ENCODE measurements at regions not wholly inside any gene's neighbourhood (a gene's known extent, or its start where the extent isn't known, plus 50 kb on each side); places are given as distances from the start of the nearest gene placed in this dataset.
A peak's percentile ranks its signal among the peaks of the same experiment; 100 is the strongest.

- H3K4me1 ChIP-seq (ENCODE audit: control insufficient read depth, insufficient read depth, low read length, poor library complexity, severe bottlenecking), result no peaks in the 10 kb centered on the region
- no peaks in the 10 kb centered on the region for H3K36me3 ChIP-seq (ENCODE audit: control insufficient read depth, insufficient read depth, low read length)
- 94 to 100% methylated on average over 2 of the region's 2 CpGs for WGBS, 2 experiments (ENCODE audit: insufficient coverage in 2 of 2)
- no peaks in the 10 kb centered on the region for H3K9me3 ChIP-seq (ENCODE audit: control insufficient read depth, low read length)
- no peak overlapping the region for H3K27ac ChIP-seq (ENCODE audit: low read depth, low read length, severe bottlenecking)
- no peak overlapping the region for H3K4me3 ChIP-seq (ENCODE audit: extremely low read depth, insufficient read depth, low read length, poor library complexity, severe bottlenecking)
Measured at GRCh38 chr12:19925841-19926240, 442.5 kb upstream of the PDE3A start.

GRCh38 chr12:19926266-19926665 lies 442.1 kb upstream of the PDE3A start:
- H3K36me3 ChIP-seq (ENCODE audit: control insufficient read depth, insufficient read depth, low read length), result no peaks in the 10 kb centered on the region
- no peaks in the 10 kb centered on the region for H3K9me3 ChIP-seq (ENCODE audit: control insufficient read depth, low read length)
- WGBS, 2 experiments (ENCODE audit: insufficient coverage in 2 of 2), result no CpG with 5 or more reads among the region's 1 CpG
- no peaks in the 10 kb centered on the region for H3K4me1 ChIP-seq (ENCODE audit: control insufficient read depth, insufficient read depth, low read length, poor library complexity, severe bottlenecking)
- H3K4me3 ChIP-seq (ENCODE audit: extremely low read depth, insufficient read depth, low read length, poor library complexity, severe bottlenecking), result no peak overlapping the region
- H3K27ac ChIP-seq (ENCODE audit: low read depth, low read length, severe bottlenecking), result no peak overlapping the region

- WGBS, 2 experiments (ENCODE audit: insufficient coverage in 2 of 2), result 95% methylated on average over 2 of the region's 2 CpGs; no CpG with 5 or more reads in 1 of the 2 experiments
- H3K9me3 ChIP-seq (ENCODE audit: control insufficient read depth, low read length), result no peaks in the 10 kb centered on the region
- H3K36me3 ChIP-seq (ENCODE audit: control insufficient read depth, insufficient read depth, low read length), result no peaks in the 10 kb centered on the region
- no peaks in the 10 kb centered on the region for H3K4me1 ChIP-seq (ENCODE audit: control insufficient read depth, insufficient read depth, low read length, poor library complexity, severe bottlenecking)
- no peak overlapping the region for H3K27ac ChIP-seq (ENCODE audit: low read depth, low read length, severe bottlenecking)
- H3K4me3 ChIP-seq (ENCODE audit: extremely low read depth, insufficient read depth, low read length, poor library complexity, severe bottlenecking), result no peak overlapping the region
Measured at GRCh38 chr12:19927661-19928060, 440.7 kb upstream of the PDE3A start.

GRCh38 chr12:19932413-19932812 lies 435.9 kb upstream of the PDE3A start:
- 100% methylated on average over 1 of the region's 4 CpGs; no CpG with 5 or more reads in 1 of the 2 experiments for WGBS, 2 experiments (ENCODE audit: insufficient coverage in 2 of 2)
- Histone ChIP-seq H3K4me1 (ENCODE audit: control insufficient read depth, insufficient read depth, low read length, poor library complexity, severe bottlenecking) (no peaks in the 10 kb centered on the region), H3K9me3 (ENCODE audit: control insufficient read depth, low read length) (no peaks in the 10 kb centered on the region), H3K36me3 (ENCODE audit: control insufficient read depth, insufficient read depth, low read length) (no peaks in the 10 kb centered on the region), H3K4me3 (ENCODE audit: extremely low read depth, insufficient read depth, low read length, poor library complexity, severe bottlenecking) (no peak overlapping the region), H3K27ac (ENCODE audit: low read depth, low read length, severe bottlenecking) (no peak overlapping the region)

GRCh38 chr12:19933924-19934323 lies 434.4 kb upstream of the PDE3A start:
- H3K4me1 ChIP-seq (ENCODE audit: control insufficient read depth, insufficient read depth, low read length, poor library complexity, severe bottlenecking), result no peaks in the 10 kb centered on the region
- no peak overlapping the region for H3K27ac ChIP-seq (ENCODE audit: low read depth, low read length, severe bottlenecking)
- H3K9me3 ChIP-seq (ENCODE audit: control insufficient read depth, low read length), result no peaks in the 10 kb centered on the region
- WGBS, 2 experiments (ENCODE audit: insufficient coverage in 2 of 2), result 92 to 100% methylated on average over 1 to 2 of the region's 3 CpGs
- H3K36me3 ChIP-seq (ENCODE audit: control insufficient read depth, insufficient read depth, low read length), result no peaks in the 10 kb centered on the region
- no peak overlapping the region for H3K4me3 ChIP-seq (ENCODE audit: extremely low read depth, insufficient read depth, low read length, poor library complexity, severe bottlenecking)

GRCh38 chr12:19937161-19937560 lies 431.2 kb upstream of the PDE3A start:
- no peak overlapping the region for H3K4me3 ChIP-seq (ENCODE audit: extremely low read depth, insufficient read depth, low read length, poor library complexity, severe bottlenecking)
- no peaks in the 10 kb centered on the region for H3K4me1 ChIP-seq (ENCODE audit: control insufficient read depth, insufficient read depth, low read length, poor library complexity, severe bottlenecking)
- H3K36me3 ChIP-seq (ENCODE audit: control insufficient read depth, insufficient read depth, low read length), result no peaks in the 10 kb centered on the region
- 83 to 90% methylated on average over 3 to 4 of the region's 6 CpGs for WGBS, 2 experiments (ENCODE audit: insufficient coverage in 2 of 2)
- no peaks in the 10 kb centered on the region for H3K9me3 ChIP-seq (ENCODE audit: control insufficient read depth, low read length)
- H3K27ac ChIP-seq (ENCODE audit: low read depth, low read length, severe bottlenecking), result no peak overlapping the region

GRCh38 chr12:19938031-19938430 lies 430.3 kb upstream of the PDE3A start:
- Histone ChIP-seq H3K4me3 (ENCODE audit: extremely low read depth, insufficient read depth, low read length, poor library complexity, severe bottlenecking) (no peak overlapping the region), H3K4me1 (ENCODE audit: control insufficient read depth, insufficient read depth, low read length, poor library complexity, severe bottlenecking) (no peaks in the 10 kb centered on the region), H3K9me3 (ENCODE audit: control insufficient read depth, low read length) (no peaks in the 10 kb centered on the region), H3K27ac (ENCODE audit: low read depth, low read length, severe bottlenecking) (no peak overlapping the region), H3K36me3 (ENCODE audit: control insufficient read depth, insufficient read depth, low read length) (no peaks in the 10 kb centered on the region)
- WGBS, 2 experiments (ENCODE audit: insufficient coverage in 2 of 2), result 95 to 100% methylated on average over 2 of the region's 2 CpGs

- WGBS, 2 experiments (ENCODE audit: insufficient coverage in 2 of 2), result 100% methylated on average over 1 of the region's 1 CpG; no CpG with 5 or more reads in 1 of the 2 experiments
- Histone ChIP-seq H3K36me3 (ENCODE audit: control insufficient read depth, insufficient read depth, low read length) (no peaks in the 10 kb centered on the region), H3K27ac (ENCODE audit: low read depth, low read length, severe bottlenecking) (no peak overlapping the region), H3K9me3 (ENCODE audit: control insufficient read depth, low read length) (no peaks in the 10 kb centered on the region), H3K4me3 (ENCODE audit: extremely low read depth, insufficient read depth, low read length, poor library complexity, severe bottlenecking) (no peak overlapping the region), H3K4me1 (ENCODE audit: control insufficient read depth, insufficient read depth, low read length, poor library complexity, severe bottlenecking) (no peaks in the 10 kb centered on the region)
Measured at GRCh38 chr12:19938491-19938890, 429.8 kb upstream of the PDE3A start.

- no peaks in the 10 kb centered on the region for H3K4me1 ChIP-seq (ENCODE audit: control insufficient read depth, insufficient read depth, low read length, poor library complexity, severe bottlenecking)
- WGBS, 2 experiments (ENCODE audit: insufficient coverage in 2 of 2), result no CpG with 5 or more reads among the region's 4 CpGs
- H3K36me3 ChIP-seq (ENCODE audit: control insufficient read depth, insufficient read depth, low read length), result no peaks in the 10 kb centered on the region
Measured at GRCh38 chr12:19940267-19940666, 428.1 kb upstream of the PDE3A start.

GRCh38 chr12:19941096-19941495 lies 427.2 kb upstream of the PDE3A start:
- Histone ChIP-seq H3K9me3 (ENCODE audit: control insufficient read depth, low read length) (no peaks in the 10 kb centered on the region), H3K4me3 (ENCODE audit: extremely low read depth, insufficient read depth, low read length, poor library complexity, severe bottlenecking) (no peak overlapping the region), H3K36me3 (ENCODE audit: control insufficient read depth, insufficient read depth, low read length) (no peaks in the 10 kb centered on the region), H3K27ac (ENCODE audit: low read depth, low read length, severe bottlenecking) (no peak overlapping the region), H3K4me1 (ENCODE audit: control insufficient read depth, insufficient read depth, low read length, poor library complexity, severe bottlenecking) (peaks cover 2% of the 10 kb centered on the region)
- WGBS, 2 experiments (ENCODE audit: insufficient coverage in 2 of 2), result 93 to 94% methylated on average over 24 to 26 of the region's 26 CpGs

More at GRCh38 chr12:19940267-19940666, 428.1 kb upstream of the PDE3A start:
- no peaks in the 10 kb centered on the region for H3K9me3 ChIP-seq (ENCODE audit: control insufficient read depth, low read length)
- H3K27ac ChIP-seq (ENCODE audit: low read depth, low read length, severe bottlenecking), result no peak overlapping the region
- no peak overlapping the region for H3K4me3 ChIP-seq (ENCODE audit: extremely low read depth, insufficient read depth, low read length, poor library complexity, severe bottlenecking)

- no peak overlapping the region for H3K4me3 ChIP-seq (ENCODE audit: extremely low read depth, insufficient read depth, low read length, poor library complexity, severe bottlenecking)
- WGBS, 2 experiments (ENCODE audit: insufficient coverage in 2 of 2), result 81 to 92% methylated on average over 2 to 3 of the region's 5 CpGs
- H3K4me1 ChIP-seq (ENCODE audit: control insufficient read depth, insufficient read depth, low read length, poor library complexity, severe bottlenecking), result peaks cover 5% of the 10 kb centered on the region
- H3K9me3 ChIP-seq (ENCODE audit: control insufficient read depth, low read length), result peaks cover 6% of the 10 kb centered on the region
- no peaks in the 10 kb centered on the region for H3K36me3 ChIP-seq (ENCODE audit: control insufficient read depth, insufficient read depth, low read length)
- peak overlapping the region; percentile 59 for H3K27ac ChIP-seq (ENCODE audit: low read depth, low read length, severe bottlenecking)
Measured at GRCh38 chr12:19945559-19946435, 422.5 kb upstream of the PDE3A start.
